22Rv1 (cell line): ENCODE measurements at regions not wholly inside any gene's neighbourhood (a gene's known extent, or its start where the extent isn't known, plus 50 kb on each side); places are given as distances from the start of the nearest gene placed in this dataset.

ENCODE experiments used
- ZFX ChIP-seq: fragments of 450-650 bp; IDR thresholded peaks from 2 replicates; pipeline ENCODE4 v1.6.1; 2017; ENCODE audit warnings: antibody characterized with exemption, borderline replicate concordance
- TF ChIP-seq, protein P1 (sequence below): fragments of 450-650 bp; IDR thresholded peaks from 2 replicates; pipeline ENCODE4 v1.5.1; 2017; ENCODE audit warnings: mild to moderate bottlenecking

DNA sequence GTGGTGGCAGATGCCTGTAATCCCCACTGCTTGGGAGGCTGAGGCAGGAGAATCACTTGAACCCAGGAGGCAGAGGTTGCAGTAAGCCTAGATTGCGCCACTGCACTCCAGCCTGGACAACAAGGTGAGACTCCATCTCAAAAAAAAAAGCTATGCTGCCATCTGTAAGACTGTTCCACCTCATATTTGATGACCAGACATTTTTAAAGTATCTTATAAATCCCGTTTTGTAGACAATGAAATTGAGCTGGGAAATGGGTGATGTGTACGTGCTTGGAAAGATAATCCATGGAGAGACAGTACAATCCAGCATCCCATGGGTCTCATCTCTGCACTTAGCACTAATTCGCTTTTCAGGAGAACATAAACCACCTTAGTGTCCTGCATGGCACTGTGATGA is 126.5 kb upstream of the ATP5MC3 start:
- TF ChIP-seq, protein P1, sequence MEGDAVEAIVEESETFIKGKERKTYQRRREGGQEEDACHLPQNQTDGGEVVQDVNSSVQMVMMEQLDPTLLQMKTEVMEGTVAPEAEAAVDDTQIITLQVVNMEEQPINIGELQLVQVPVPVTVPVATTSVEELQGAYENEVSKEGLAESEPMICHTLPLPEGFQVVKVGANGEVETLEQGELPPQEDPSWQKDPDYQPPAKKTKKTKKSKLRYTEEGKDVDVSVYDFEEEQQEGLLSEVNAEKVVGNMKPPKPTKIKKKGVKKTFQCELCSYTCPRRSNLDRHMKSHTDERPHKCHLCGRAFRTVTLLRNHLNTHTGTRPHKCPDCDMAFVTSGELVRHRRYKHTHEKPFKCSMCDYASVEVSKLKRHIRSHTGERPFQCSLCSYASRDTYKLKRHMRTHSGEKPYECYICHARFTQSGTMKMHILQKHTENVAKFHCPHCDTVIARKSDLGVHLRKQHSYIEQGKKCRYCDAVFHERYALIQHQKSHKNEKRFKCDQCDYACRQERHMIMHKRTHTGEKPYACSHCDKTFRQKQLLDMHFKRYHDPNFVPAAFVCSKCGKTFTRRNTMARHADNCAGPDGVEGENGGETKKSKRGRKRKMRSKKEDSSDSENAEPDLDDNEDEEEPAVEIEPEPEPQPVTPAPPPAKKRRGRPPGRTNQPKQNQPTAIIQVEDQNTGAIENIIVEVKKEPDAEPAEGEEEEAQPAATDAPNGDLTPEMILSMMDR: no peak
- no peak for TF ChIP-seq ZFX
